ENCODE measurements at regions not wholly inside any gene's neighbourhood (a gene's known extent, or its start where the extent isn't known, plus 50 kb on each side); places are given as distances from the start of the nearest gene placed in this dataset.

GRCh38 chr1:230016159-230016558 lies 50.9 kb upstream of the GALNT2 start:
- no peak for TF ChIP-seq CTCF (IDR thresholded peaks at IDR 0.05; ENCODE audit: low read depth, low read length, missing control alignments)
- H3K4me3 ChIP-seq (ENCODE audit: low read depth, low read length): no peak overlapping the region
- DNase-seq (ENCODE audit: low read depth): no peak

All from GM12864 (cell line).